ENCODE measurements at regions not wholly inside any gene's neighbourhood (a gene's known extent, or its start where the extent isn't known, plus 50 kb on each side); places are given as distances from the start of the nearest gene placed in this dataset.

GRCh38 chr3:178313716-178314115 lies 222.5 kb upstream of the KCNMB2 start:
- no peak overlapping the region for H3K4me3 ChIP-seq (ENCODE audit: low read depth, low read length)
- TF ChIP-seq CTCF (IDR thresholded peaks at IDR 0.05; ENCODE audit: low read depth, low read length) (no peak), MAX (IDR thresholded peaks at IDR 0.05; ENCODE audit: low read depth, low read length) (no peak), MYC (IDR thresholded peaks at IDR 0.05; ENCODE audit: low read depth, low read length) (no peak), POLR2A (IDR thresholded peaks at IDR 0.05; ENCODE audit: extremely low read depth, insufficient read length) (no peak)
- DNase-seq (ENCODE audit: low read depth): no peak

- TF ChIP-seq POLR2A (IDR thresholded peaks at IDR 0.05; ENCODE audit: extremely low read depth, insufficient read length) (no peak), CTCF (IDR thresholded peaks at IDR 0.05; ENCODE audit: low read depth, low read length) (no peak), MAX (IDR thresholded peaks at IDR 0.05; ENCODE audit: low read depth, low read length) (no peak), MYC (IDR thresholded peaks at IDR 0.05; ENCODE audit: low read depth, low read length) (no peak)
- no peak for DNase-seq (ENCODE audit: low read depth)
- no peak overlapping the region for H3K4me3 ChIP-seq (ENCODE audit: low read depth, low read length)
Observed at GRCh38 chr3:178318340-178318739, 217.9 kb upstream of the KCNMB2 start.

GRCh38 chr3:178318941-178319816 lies 217.1 kb upstream of the KCNMB2 start:
- H3K4me3 ChIP-seq (ENCODE audit: low read depth, low read length): no peak overlapping the region
- DNase-seq (ENCODE audit: low read depth): no peak
- TF ChIP-seq CTCF (IDR thresholded peaks at IDR 0.05; ENCODE audit: low read depth, low read length) (no peak), MYC (IDR thresholded peaks at IDR 0.05; ENCODE audit: low read depth, low read length) (no peak), MAX (IDR thresholded peaks at IDR 0.05; ENCODE audit: low read depth, low read length) (no peak), POLR2A (IDR thresholded peaks at IDR 0.05; ENCODE audit: extremely low read depth, insufficient read length) (no peak)

- H3K4me3 ChIP-seq (ENCODE audit: low read depth, low read length): no peak overlapping the region
- TF ChIP-seq MAX (IDR thresholded peaks at IDR 0.05; ENCODE audit: low read depth, low read length) (no peak), CTCF (IDR thresholded peaks at IDR 0.05; ENCODE audit: low read depth, low read length) (no peak), MYC (IDR thresholded peaks at IDR 0.05; ENCODE audit: low read depth, low read length) (no peak), POLR2A (IDR thresholded peaks at IDR 0.05; ENCODE audit: extremely low read depth, insufficient read length) (no peak)
- no peak for DNase-seq (ENCODE audit: low read depth)
Observed at GRCh38 chr3:178320456-178321351, 215.5 kb upstream of the KCNMB2 start.

- H3K4me3 ChIP-seq (ENCODE audit: low read depth, low read length): no peak overlapping the region
- TF ChIP-seq MYC (IDR thresholded peaks at IDR 0.05; ENCODE audit: low read depth, low read length): no peak
- TF ChIP-seq MAX (IDR thresholded peaks at IDR 0.05; ENCODE audit: low read depth, low read length): no peak
- TF ChIP-seq CTCF (IDR thresholded peaks at IDR 0.05; ENCODE audit: low read depth, low read length): no peak
- TF ChIP-seq POLR2A (IDR thresholded peaks at IDR 0.05; ENCODE audit: extremely low read depth, insufficient read length): no peak
- DNase-seq (ENCODE audit: low read depth): no peak
Observed at GRCh38 chr3:178324356-178324755, 211.9 kb upstream of the KCNMB2 start.
